RPMI8226 (cell line): ENCODE measurements at regions not wholly inside any gene's neighbourhood (a gene's known extent, or its start where the extent isn't known, plus 50 kb on each side); places are given as distances from the start of the nearest gene placed in this dataset.
A peak's percentile ranks its signal among the peaks of the same experiment; 100 is the strongest.

Experiments
- DNase-seq: peaks from one replicate; pipeline ENCODE4 v3.0.0-alpha.2; 2015

- DNase-seq, result no peak
These were observed 519.1 kb downstream of the IQCM start for GRCh38 chr4:149296503-149296902.

DNA sequence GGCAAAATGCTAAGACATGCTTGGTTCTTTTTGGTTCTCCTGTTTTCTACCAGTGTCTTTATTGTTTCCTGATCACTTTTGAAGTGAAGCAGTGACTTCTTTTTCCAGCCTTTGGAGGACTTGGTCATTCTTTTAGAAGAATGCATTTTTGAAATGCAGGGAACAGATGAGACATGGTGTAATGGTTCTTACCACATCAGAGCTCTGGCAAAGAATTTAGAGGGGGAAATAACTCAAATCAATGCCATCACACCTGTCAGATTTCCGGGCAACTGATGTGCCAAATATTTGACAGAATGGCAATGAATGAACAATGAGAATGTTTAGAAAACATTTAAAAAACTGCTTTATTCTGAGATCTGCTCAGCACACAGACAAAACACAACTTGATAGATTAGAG is 519.6 kb downstream of the IQCM start:
- no peak for DNase-seq

- no peak for DNase-seq
These were observed 521.0 kb downstream of the IQCM start for GRCh38 chr4:149294601-149295000.

- no peak for DNase-seq
These were observed 522.5 kb downstream of the IQCM start for GRCh38 chr4:149293046-149293649.

DNA sequence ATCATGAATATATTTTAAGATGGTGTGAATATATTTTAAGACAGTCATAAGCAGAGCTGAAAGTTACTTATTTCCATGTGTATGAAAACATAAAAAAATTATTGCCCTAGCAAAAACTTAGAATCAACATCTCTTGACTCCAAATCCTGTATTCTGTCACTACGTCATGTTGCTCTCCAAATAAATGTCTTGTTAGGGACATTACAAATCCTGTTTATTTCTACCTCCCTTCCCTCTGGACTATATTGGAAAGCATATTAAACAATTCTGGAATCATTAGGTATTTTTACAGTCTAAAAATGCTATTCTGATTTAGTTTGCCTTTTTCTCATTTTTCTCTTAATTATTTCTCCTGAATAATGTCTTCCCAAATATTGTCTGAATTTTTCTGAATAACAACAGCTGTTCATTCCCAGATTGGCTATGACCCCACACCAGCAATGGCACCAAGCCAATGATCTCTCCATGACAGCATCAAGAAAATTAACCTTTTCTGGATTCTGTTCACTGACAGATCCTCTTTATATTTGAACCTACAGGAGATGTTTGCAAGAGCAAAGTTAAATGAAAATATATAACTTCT is 523.1 kb downstream of the IQCM start:
- DNase-seq, result no peak

DNA sequence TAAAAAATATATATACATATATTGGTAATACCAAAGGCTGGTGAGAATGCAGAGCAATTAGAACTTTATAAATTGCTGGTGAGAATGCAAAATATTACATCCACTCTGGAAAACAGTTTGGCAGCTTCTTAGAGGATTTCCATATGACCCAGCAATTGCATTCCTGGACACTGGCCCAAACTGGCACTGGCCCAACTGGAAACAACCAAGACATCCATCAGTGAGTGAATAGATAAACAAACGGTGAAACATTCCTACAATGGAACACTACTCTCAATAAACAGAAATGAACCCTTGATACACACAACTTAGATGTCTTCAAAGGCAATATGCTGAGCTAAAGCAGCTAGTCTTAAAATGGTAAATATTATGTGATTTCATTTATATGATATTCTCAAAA is 524.2 kb downstream of the IQCM start:
- DNase-seq, result no peak

GRCh38 chr4:149280806-149281205 is 534.8 kb downstream of the IQCM start:
- no peak for DNase-seq

GRCh38 chr4:149279776-149280175 is 535.9 kb downstream of the IQCM start:
- DNase-seq, result no peak

- no peak for DNase-seq
These were observed 536.3 kb downstream of the IQCM start for GRCh38 chr4:149279331-149279730.

DNA sequence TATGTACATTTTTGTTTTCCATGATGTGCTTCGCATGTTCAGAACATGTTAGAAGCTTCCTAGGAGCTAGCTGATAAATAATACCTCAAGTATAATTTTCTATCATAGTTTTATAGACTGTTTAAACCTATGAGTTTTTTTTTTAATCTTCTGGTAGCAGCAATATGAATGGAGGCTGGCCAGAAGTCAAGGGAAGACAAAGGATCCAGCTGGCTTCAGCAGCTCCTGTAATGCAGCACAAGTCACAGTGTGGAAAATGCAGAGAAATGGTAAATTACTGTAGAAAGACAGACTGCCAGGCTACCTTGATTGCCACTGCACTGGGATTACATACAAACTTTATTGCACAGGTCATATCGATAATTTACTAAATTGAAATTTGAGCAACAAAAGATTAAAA is 537.9 kb downstream of the IQCM start:
- DNase-seq, result no peak

GRCh38 chr4:149269835-149270234 is 545.8 kb downstream of the IQCM start:
- no peak for DNase-seq

- DNase-seq, result no peak
These were observed 549.3 kb downstream of the IQCM start for GRCh38 chr4:149266301-149266700.

GRCh38 chr4:149265645-149266044 is 550.0 kb downstream of the IQCM start:
- no peak for DNase-seq

GRCh38 chr4:149264093-149264733 is 551.4 kb downstream of the IQCM start:
- peak; percentile 32 for DNase-seq

DNA sequence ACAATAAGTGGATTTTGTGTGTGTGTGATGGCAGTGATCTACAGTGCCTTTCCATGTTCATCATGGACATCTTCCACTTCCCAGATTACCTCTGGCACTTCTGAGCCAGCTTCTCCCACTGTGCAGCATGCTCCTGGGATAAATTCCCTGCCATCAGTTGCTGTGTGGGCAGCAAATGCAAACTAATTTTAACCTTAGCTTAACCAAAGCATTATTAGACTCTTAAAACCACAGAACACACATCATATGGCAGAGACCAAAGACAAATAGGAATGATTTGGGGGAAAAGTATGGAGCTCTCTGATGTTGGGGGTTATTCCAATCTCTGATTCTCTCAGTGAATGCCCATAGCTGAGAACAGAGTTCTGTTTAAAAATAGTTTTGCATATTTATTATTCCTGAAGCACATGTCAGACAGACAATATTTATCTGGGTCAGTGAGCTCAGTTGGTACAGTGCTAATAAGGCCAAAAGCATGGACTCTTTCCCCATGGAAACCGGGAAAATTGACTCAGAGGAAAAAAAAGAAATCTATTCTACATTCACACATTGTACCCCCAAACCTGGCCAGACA is 567.4 kb downstream of the IQCM start:
- DNase-seq, result no peak

GRCh38 chr4:149247164-149247563 is 568.5 kb downstream of the IQCM start:
- DNase-seq, result no peak

GRCh38 chr4:149245333-149245732 is 570.3 kb downstream of the IQCM start:
- DNase-seq, result no peak

- no peak for DNase-seq
These were observed 577.5 kb downstream of the IQCM start for GRCh38 chr4:149238097-149238496.

- no peak for DNase-seq
These were observed 580.8 kb downstream of the IQCM start for GRCh38 chr4:149234798-149235197.

DNA sequence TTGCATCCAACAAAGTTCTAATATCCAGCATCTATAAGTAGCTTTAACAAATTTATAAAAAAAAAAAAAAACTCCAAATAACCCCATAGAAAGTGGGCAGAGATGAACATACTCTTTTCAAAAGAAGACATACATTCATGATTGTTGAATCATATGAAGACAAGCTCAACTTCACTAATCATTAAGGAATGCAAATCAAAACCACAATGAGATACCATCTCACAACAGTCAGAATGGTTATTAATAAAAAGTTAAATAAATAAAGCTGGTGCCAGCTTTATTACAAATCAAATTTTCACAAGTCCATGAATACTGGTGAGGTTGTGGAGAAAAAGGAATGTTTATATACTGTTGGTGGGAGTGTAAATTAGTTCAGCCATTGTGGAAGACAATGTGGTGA is 592.0 kb downstream of the IQCM start:
- no peak for DNase-seq

DNA sequence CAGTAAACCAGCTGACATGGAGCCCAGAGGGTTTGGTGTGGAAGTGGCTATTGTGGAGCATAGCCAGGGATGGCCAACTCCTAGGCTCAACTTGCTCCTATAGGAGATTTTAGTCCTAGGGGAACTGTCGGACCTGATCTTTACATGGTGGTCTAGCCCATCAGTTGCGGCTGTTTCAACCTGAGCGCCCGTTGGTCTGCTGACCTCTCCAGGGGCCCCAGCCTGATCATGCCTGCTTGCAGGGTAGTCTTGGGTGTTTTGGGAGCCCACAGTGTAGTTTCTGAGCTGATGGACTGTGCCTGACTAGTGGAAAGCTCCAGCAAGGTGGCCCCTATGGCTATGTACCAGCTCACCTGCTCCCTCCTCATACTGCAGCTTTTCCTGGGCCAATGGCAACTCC is 597.0 kb downstream of the IQCM start:
- DNase-seq, result no peak

DNA sequence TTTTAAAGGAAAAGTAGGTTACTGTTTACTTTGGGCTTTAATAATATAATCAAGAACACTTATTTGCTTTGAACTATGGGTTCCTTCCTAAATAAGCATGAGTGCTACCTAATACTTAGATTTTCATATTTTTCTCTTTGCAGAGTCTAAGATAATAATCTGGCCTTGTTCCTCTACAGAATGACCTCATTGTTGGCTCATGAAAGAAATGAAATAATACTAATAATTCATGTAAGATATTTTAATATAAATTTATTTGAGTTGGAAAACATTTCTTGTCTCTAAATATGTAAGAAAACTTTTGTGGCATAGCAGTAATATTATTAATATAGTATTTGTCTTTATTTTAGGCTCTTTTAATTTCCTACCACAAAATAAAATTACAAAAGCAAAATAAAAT is 601.3 kb downstream of the IQCM start:
- DNase-seq, result no peak

- no peak for DNase-seq
These were observed 603.8 kb downstream of the IQCM start for GRCh38 chr4:149211876-149212275.

DNA sequence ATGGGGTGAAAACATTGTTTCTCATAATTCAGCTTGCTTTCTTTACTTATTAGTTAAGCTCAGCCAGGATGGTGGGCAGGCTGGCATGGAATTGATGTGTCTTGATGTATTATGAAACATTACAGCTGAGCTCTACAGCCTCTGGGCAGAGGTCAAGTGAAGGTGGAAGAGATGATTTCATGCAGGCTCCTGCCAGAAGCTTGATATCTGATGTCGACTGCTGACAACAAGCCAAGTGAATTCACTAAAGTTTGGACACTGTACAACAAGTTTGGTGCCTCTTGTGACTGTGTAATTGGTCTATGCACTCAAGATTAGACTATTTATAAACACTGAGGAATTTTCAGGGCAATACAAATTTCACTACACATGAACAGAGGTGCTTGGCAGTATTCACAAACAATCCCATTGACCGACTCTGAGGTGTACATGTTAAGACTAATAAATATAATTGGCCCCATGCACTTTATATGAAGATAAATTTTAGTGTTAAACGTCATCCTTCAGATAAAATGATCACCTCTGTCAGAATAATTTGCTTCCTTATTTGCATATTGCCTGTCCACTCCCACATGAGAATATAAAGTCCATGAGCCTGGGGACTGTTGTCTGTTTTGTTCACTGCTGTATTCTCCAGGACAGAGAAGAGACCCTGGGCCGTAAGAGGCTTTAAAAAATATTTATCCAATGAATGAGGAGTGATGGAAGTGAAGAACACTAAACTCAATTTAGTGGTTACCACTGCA is 612.2 kb downstream of the IQCM start:
- DNase-seq, result no peak
